ENCODE measurements at regions not wholly inside any gene's neighbourhood (a gene's known extent, or its start where the extent isn't known, plus 50 kb on each side); places are given as distances from the start of the nearest gene placed in this dataset.

DNA sequence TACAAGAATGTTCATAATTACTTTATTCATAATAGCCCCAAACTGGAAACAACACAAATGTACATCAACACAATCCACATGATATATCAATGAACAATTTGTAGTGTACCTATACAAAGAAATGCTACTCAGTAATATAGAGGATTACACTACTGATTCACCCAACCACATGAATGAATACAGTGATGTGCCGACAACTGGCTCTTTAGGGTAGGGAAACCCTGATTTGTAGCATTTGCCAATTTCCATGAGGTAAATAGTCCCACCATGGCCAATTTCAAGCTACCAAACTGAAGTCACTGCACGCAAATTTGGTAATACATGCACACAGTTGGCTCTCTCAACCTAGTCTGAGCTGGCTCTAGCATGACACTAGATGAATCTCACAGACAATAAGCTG is 190.4 kb upstream of the KRR1 start:
- TF ChIP-seq, protein P1, sequence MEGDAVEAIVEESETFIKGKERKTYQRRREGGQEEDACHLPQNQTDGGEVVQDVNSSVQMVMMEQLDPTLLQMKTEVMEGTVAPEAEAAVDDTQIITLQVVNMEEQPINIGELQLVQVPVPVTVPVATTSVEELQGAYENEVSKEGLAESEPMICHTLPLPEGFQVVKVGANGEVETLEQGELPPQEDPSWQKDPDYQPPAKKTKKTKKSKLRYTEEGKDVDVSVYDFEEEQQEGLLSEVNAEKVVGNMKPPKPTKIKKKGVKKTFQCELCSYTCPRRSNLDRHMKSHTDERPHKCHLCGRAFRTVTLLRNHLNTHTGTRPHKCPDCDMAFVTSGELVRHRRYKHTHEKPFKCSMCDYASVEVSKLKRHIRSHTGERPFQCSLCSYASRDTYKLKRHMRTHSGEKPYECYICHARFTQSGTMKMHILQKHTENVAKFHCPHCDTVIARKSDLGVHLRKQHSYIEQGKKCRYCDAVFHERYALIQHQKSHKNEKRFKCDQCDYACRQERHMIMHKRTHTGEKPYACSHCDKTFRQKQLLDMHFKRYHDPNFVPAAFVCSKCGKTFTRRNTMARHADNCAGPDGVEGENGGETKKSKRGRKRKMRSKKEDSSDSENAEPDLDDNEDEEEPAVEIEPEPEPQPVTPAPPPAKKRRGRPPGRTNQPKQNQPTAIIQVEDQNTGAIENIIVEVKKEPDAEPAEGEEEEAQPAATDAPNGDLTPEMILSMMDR (conservative IDR thresholded peaks at IDR 0.05; ENCODE audit: low read depth, low read length), result no peak
- TF ChIP-seq EZH2phosphoT487 (IDR thresholded peaks at IDR 0.05; ENCODE audit: borderline replicate concordance, low read length), result no peak

Measured in PC-3 (cell line).